Panc1 (cell line): ENCODE measurements at regions not wholly inside any gene's neighbourhood (a gene's known extent, or its start where the extent isn't known, plus 50 kb on each side); places are given as distances from the start of the nearest gene placed in this dataset.

Experiments used
- ATAC-seq: fragments of 200-7000 bp; cut with Tn5 transposase; 2 replicates; pipeline ENCODE4 v1.9.1; 2020; ENCODE audit warnings: mild to moderate bottlenecking, moderate library complexity
- BruUV-seq: library from RNA; stranded (reverse); fragments of 400-500 nt; replicated peaks from 2 replicates; lab custom pipeline; 2021; lab: Mats Ljungman, UMichigan
- CTCF ChIA-PET: fragments of 300-600 bp; sonication (Branson Sonifier 250); formaldehyde crosslinking; loops from one replicate; lab custom pipeline; 2022; ENCODE audit warnings: antibody characterized with exemption; lab: Charles Lee
- POLR2A ChIA-PET: fragments of 300-600 bp; sonication (Branson Sonifier 250); formaldehyde crosslinking; loops from one replicate; lab custom pipeline; 2022; ENCODE audit warnings: antibody characterized with exemption; lab: Charles Lee
- DNase-seq: peaks from one replicate; pipeline ENCODE4 v3.0.0-alpha.2; 2010; ENCODE audit warnings: low read depth, low spot score
- H3K27ac ChIP-seq: 2 replicates; pipeline ENCODE4 v1.5.1; 2011; ENCODE audit warnings: mild to moderate bottlenecking, low read length, inconsistent platforms
- H3K27me3 ChIP-seq: fragments of 200-500 bp; sonication (Bioruptor generic); 2 replicates; pipeline ENCODE4 v1.6.0; 2014; ENCODE audit warnings: low read length, inconsistent platforms; ENCODE audit not compliant: control insufficient read depth, insufficient read depth
- H3K36me3 ChIP-seq: fragments of 200-500 bp; sonication (Bioruptor generic); 2 replicates; pipeline ENCODE4 v1.5.1; 2014; ENCODE audit warnings: inconsistent platforms, mild to moderate bottlenecking, low read length, moderate library complexity; ENCODE audit not compliant: control insufficient read depth, insufficient read depth
- H3K4me1 ChIP-seq: 2 replicates; pipeline ENCODE4 v1.5.1; 2011; ENCODE audit warnings: inconsistent platforms, mild to moderate bottlenecking, low read length, moderate library complexity; ENCODE audit not compliant: control insufficient read depth, insufficient read depth
- H3K4me3 ChIP-seq, 2 experiments: 2 replicates each; pipeline ENCODE4 v1.5.1; 2011 to 2012; ENCODE audit warnings: low read depth in 2 of 2, low read length in 2 of 2, mild to moderate bottlenecking in 2 of 2, inconsistent platforms in 1 of 2, moderate library complexity in 1 of 2
- H3K9me3 ChIP-seq: fragments of 200-500 bp; sonication (Bioruptor generic); 2 replicates; pipeline ENCODE4 v1.5.1; 2014; ENCODE audit warnings: low read depth, mild to moderate bottlenecking, inconsistent platforms, low read length, moderate library complexity; ENCODE audit not compliant: control insufficient read depth, insufficient read depth
- POLR2AphosphoS5 ChIP-seq: IDR thresholded peaks from 2 replicates; pipeline ENCODE4 v1.6.1; 2012; ENCODE audit warnings: mild to moderate bottlenecking, low read depth, low read length, moderate library complexity
- SIN3A ChIP-seq: IDR thresholded peaks from 2 replicates; pipeline ENCODE4 v1.6.1; 2012; ENCODE audit warnings: low read depth, mild to moderate bottlenecking, low read length, moderate library complexity, borderline replicate concordance; ENCODE audit not compliant: insufficient read depth
- TCF7L2 ChIP-seq: IDR thresholded peaks from 2 replicates; pipeline ENCODE4 v1.6.1; 2011; ENCODE audit warnings: mild to moderate bottlenecking, low read depth, low read length, inconsistent platforms
- in situ Hi-C: cut with HindIII; loops from 2 replicates; pipeline ENCODE4 v1.10.0; 2016; ENCODE audit warnings: low sequenced_read_pairs, low pct_unique_long_range_greater_than_20kb
- intact Hi-C: fragments of 100-400 bp; cut with micrococcal nuclease; formaldehyde crosslinking; loops from one replicate; pipeline ENCODE4 v1.10.0; 2022; ENCODE audit not compliant: unreplicated experiment
- TF ChIP-seq, protein P1 (sequence below), 2 experiments: IDR thresholded peaks; 2 replicates each; pipeline ENCODE4 v1.6.1; 2011 to 2012; ENCODE audit warnings: low read depth in 2 of 2, control low read depth in 1 of 2, low read length in 1 of 2, mild to moderate bottlenecking in 1 of 2, moderate library complexity in 1 of 2; ENCODE audit not compliant: insufficient read depth in 1 of 2
- TF ChIP-seq, protein P2 (sequence below): fragments of 450-650 bp; IDR thresholded peaks from 2 replicates; pipeline ENCODE4 v1.5.1; 2017; ENCODE audit warnings: mild to moderate bottlenecking

DNA sequence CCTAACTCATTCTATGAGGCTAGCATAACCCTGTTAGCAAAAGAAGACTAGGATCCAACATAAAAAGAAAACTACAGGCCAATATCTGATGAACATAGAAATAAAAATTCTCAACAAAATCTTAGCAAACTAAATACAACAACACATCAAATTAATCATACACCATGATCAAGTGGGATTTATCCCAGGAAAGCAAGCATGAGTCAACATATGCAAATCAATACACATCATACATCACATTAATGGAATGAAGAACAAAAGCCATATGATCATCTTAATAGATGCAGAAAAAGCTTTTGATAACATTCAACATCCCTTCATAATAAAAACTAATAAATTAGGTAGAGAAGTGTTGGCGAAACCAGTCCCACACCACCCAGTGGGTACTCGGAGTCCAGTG lies 136.1 kb upstream of the MME start:
- Histone ChIP-seq H3K36me3 (no peaks in the 10 kb centered on the region), H3K4me1 (no peaks in the 10 kb centered on the region), H3K4me3 (no peak overlapping the region), H3K27me3 (no peaks in the 10 kb centered on the region), H3K9me3 (no peaks in the 10 kb centered on the region), H3K27ac (no peak overlapping the region)
- no peak for ATAC-seq
- CTCF ChIA-PET: no interaction called here
- POLR2A ChIA-PET: no interaction called here
- TF ChIP-seq TCF7L2 (no peak), POLR2AphosphoS5 (no peak), SIN3A (no peak)
- TF ChIP-seq, protein P1, sequence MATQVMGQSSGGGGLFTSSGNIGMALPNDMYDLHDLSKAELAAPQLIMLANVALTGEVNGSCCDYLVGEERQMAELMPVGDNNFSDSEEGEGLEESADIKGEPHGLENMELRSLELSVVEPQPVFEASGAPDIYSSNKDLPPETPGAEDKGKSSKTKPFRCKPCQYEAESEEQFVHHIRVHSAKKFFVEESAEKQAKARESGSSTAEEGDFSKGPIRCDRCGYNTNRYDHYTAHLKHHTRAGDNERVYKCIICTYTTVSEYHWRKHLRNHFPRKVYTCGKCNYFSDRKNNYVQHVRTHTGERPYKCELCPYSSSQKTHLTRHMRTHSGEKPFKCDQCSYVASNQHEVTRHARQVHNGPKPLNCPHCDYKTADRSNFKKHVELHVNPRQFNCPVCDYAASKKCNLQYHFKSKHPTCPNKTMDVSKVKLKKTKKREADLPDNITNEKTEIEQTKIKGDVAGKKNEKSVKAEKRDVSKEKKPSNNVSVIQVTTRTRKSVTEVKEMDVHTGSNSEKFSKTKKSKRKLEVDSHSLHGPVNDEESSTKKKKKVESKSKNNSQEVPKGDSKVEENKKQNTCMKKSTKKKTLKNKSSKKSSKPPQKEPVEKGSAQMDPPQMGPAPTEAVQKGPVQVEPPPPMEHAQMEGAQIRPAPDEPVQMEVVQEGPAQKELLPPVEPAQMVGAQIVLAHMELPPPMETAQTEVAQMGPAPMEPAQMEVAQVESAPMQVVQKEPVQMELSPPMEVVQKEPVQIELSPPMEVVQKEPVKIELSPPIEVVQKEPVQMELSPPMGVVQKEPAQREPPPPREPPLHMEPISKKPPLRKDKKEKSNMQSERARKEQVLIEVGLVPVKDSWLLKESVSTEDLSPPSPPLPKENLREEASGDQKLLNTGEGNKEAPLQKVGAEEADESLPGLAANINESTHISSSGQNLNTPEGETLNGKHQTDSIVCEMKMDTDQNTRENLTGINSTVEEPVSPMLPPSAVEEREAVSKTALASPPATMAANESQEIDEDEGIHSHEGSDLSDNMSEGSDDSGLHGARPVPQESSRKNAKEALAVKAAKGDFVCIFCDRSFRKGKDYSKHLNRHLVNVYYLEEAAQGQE (IDR thresholded peaks at IDR 0.05; ENCODE audit: insufficient read depth in 1 of 2, low read depth in 2 of 2, low read length in 1 of 2): no peak
- TF ChIP-seq, protein P2, sequence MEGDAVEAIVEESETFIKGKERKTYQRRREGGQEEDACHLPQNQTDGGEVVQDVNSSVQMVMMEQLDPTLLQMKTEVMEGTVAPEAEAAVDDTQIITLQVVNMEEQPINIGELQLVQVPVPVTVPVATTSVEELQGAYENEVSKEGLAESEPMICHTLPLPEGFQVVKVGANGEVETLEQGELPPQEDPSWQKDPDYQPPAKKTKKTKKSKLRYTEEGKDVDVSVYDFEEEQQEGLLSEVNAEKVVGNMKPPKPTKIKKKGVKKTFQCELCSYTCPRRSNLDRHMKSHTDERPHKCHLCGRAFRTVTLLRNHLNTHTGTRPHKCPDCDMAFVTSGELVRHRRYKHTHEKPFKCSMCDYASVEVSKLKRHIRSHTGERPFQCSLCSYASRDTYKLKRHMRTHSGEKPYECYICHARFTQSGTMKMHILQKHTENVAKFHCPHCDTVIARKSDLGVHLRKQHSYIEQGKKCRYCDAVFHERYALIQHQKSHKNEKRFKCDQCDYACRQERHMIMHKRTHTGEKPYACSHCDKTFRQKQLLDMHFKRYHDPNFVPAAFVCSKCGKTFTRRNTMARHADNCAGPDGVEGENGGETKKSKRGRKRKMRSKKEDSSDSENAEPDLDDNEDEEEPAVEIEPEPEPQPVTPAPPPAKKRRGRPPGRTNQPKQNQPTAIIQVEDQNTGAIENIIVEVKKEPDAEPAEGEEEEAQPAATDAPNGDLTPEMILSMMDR: no peak
- in situ Hi-C loops: no loop called here
- no peak for DNase-seq
- no TSS peak for BruUV-seq
- intact Hi-C loops: no loop called here

DNA sequence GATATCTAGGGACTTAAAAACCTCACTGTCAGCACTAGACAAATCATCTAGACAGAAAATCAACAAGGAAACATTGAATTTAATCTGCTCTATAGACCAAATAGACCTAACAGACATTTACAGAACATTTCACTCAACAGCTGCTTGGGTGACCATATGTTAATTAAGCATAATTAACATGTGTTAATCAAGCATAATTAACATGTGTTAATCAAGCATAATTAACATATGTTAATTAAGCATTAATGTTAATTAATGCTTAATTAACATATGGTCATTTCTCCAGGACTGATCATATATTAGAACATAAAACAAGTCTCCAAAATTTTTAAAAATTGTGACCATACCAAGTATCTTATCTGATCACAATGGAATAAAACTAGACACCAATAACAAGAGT lies 137.3 kb upstream of the MME start:
- DNase-seq (no peak), ATAC-seq (no peak)
- Histone ChIP-seq H3K27ac (no peak overlapping the region), H3K4me3 (no peak overlapping the region), H3K27me3 (no peaks in the 10 kb centered on the region), H3K4me1 (no peaks in the 10 kb centered on the region), H3K9me3 (no peaks in the 10 kb centered on the region), H3K36me3 (no peaks in the 10 kb centered on the region)
- no peak for TF ChIP-seq POLR2AphosphoS5
- TF ChIP-seq SIN3A: no peak
- POLR2A ChIA-PET: no interaction called here
- intact Hi-C loops (no loop called here), in situ Hi-C loops (no loop called here)
- CTCF ChIA-PET: no interaction called here
- no TSS peak for BruUV-seq

DNA sequence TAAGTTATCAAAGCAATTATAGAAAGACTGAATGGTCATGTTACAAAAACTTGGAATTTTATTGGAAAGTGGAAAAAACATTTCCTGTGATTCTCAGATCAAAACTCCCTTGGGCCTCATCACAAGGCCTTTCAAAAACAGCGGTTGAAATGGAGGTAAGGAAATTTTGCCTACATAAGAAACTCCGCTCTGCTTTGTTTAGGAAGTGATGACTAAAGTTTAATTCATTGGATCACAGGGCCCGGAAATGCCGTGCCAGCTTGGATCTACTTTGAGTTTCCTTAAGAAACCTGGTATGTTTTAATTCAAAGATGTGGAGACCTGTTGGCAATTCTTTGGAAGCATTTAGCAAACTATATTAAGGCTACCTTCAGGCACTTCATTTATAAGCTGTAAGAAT lies 143.9 kb upstream of the MME start:
- H3K36me3 ChIP-seq: no peaks in the 10 kb centered on the region
- no TSS peak for BruUV-seq
- no peaks in the 10 kb centered on the region for H3K27me3 ChIP-seq
- intact Hi-C loops (no loop called here), in situ Hi-C loops (no loop called here)
- TF ChIP-seq TCF7L2 (no peak), SIN3A (no peak), POLR2AphosphoS5 (no peak)
- TF ChIP-seq, protein P2: no peak
- TF ChIP-seq, protein P1 (IDR thresholded peaks at IDR 0.05; ENCODE audit: insufficient read depth in 1 of 2, low read depth in 2 of 2, low read length in 1 of 2): no peak
- H3K9me3 ChIP-seq: no peaks in the 10 kb centered on the region
- ATAC-seq (no peak), DNase-seq (no peak)
- CTCF ChIA-PET: no interaction called here
- no peak overlapping the region for H3K4me3 ChIP-seq
- H3K27ac ChIP-seq: no peak overlapping the region
- H3K4me1 ChIP-seq: no peaks in the 10 kb centered on the region
- POLR2A ChIA-PET: no interaction called here
